GM23338 (cell line): ENCODE measurements at regions not wholly inside any gene's neighbourhood (a gene's known extent, or its start where the extent isn't known, plus 50 kb on each side); places are given as distances from the start of the nearest gene placed in this dataset.

ENCODE experiments used
- ATAC-seq: fragments of 200-7000 bp; cut with Tn5 transposase; 3 replicates; pipeline ENCODE4 v1.9.1; 2020
- DNase-seq: peaks from one replicate; pipeline ENCODE4 v3.0.0-alpha.2; 2015; ENCODE audit warnings: low spot score
- H2AFZ ChIP-seq: fragments of 200-600 bp; sonication (generic); 2 replicates; pipeline ENCODE4 v1.8.0; 2016; ENCODE audit warnings: antibody characterized with exemption, mild to moderate bottlenecking, moderate library complexity
- H3F3A ChIP-seq: fragments of 200-600 bp; sonication (generic); replicated peaks from 2 replicates; pipeline ENCODE4 v1.8.0; 2017; ENCODE audit warnings: antibody characterized with exemption, mixed run types, low read depth
- H3K27ac ChIP-seq: fragments of 200-600 bp; sonication (generic); 2 replicates; pipeline ENCODE4 v1.6.1; 2016; ENCODE audit warnings: low read depth
- H3K27me3 ChIP-seq: fragments of 200-600 bp; sonication (generic); 2 replicates; pipeline ENCODE4 v1.8.0; 2016; ENCODE audit warnings: mild to moderate bottlenecking, mixed run types, moderate library complexity; ENCODE audit not compliant: insufficient read depth
- H3K36me3 ChIP-seq: fragments of 200-600 bp; sonication (generic); 2 replicates; pipeline ENCODE4 v1.8.0; 2016; ENCODE audit warnings: mild to moderate bottlenecking; ENCODE audit not compliant: insufficient read depth
- H3K4me1 ChIP-seq: fragments of 200-600 bp; sonication (generic); 2 replicates; pipeline ENCODE4 v1.8.0; 2016; ENCODE audit warnings: mild to moderate bottlenecking, moderate library complexity; ENCODE audit not compliant: insufficient read depth
- H3K4me2 ChIP-seq: fragments of 200-600 bp; sonication (generic); 2 replicates; pipeline ENCODE4 v1.7.1; 2017; ENCODE audit warnings: mixed run types
- H3K4me3 ChIP-seq: fragments of 200-600 bp; sonication (generic); 2 replicates; pipeline ENCODE4 v1.6.1; 2016; ENCODE audit warnings: mixed run types
- H3K79me2 ChIP-seq: fragments of 200-600 bp; sonication (generic); replicated peaks from 2 replicates; pipeline ENCODE4 v1.8.0; 2017; ENCODE audit warnings: mild to moderate bottlenecking; ENCODE audit not compliant: insufficient read depth
- H3K9me2 ChIP-seq: fragments of 200-600 bp; sonication (generic); 2 replicates; pipeline ENCODE4 v1.8.0; 2017; ENCODE audit not compliant: insufficient read depth
- H4K20me1 ChIP-seq: fragments of 200-600 bp; sonication (generic); replicated peaks from 2 replicates; pipeline ENCODE4 v1.8.0; 2017; ENCODE audit warnings: mild to moderate bottlenecking; ENCODE audit not compliant: insufficient read depth
- H3K27ac Mint-ChIP-seq: 2 replicates; pipeline ENCODE4 v1.8.0; 2020; ENCODE audit warnings: inconsistent platforms, mild to moderate bottlenecking, moderate library complexity, mixed read lengths
- H3K27me3 Mint-ChIP-seq: 3 replicates; pipeline ENCODE4 v1.8.0; 2022; ENCODE audit warnings: low read depth, mild to moderate bottlenecking, moderate library complexity, mixed read lengths, inconsistent platforms; ENCODE audit not compliant: insufficient read depth, poor library complexity
- H3K36me3 Mint-ChIP-seq: 3 replicates; pipeline ENCODE4 v1.8.0; 2021; ENCODE audit warnings: low read depth, mild to moderate bottlenecking, inconsistent platforms, moderate library complexity, mixed read lengths
- H3K4me1 Mint-ChIP-seq: 3 replicates; pipeline ENCODE4 v1.8.0; 2020; ENCODE audit warnings: mild to moderate bottlenecking, inconsistent platforms, mixed read lengths
- H3K4me3 Mint-ChIP-seq: 3 replicates; pipeline ENCODE4 v1.8.0; 2021; ENCODE audit warnings: moderate library complexity, mild to moderate bottlenecking, inconsistent platforms, mixed read lengths
- H3K9me3 Mint-ChIP-seq: 3 replicates; pipeline ENCODE4 v1.8.0; 2020; ENCODE audit warnings: moderate library complexity, mild to moderate bottlenecking, inconsistent platforms, mixed read lengths
- CREB1 ChIP-seq: fragments of 250-450 bp; sonication (Bioruptor Pico); IDR thresholded peaks from 2 replicates; pipeline ENCODE4 v1.5.0; 2020; ENCODE audit warnings: low read depth, mild to moderate bottlenecking, moderate library complexity
- CTCF ChIP-seq, 2 experiments: fragments of 200-600 bp in 1 of 2; sonication (generic) in 1 of 2; conservative IDR thresholded peaks; 2 replicates each; pipeline versions ENCODE4 v1.5.1 to v1.6.1; 2016 to 2017; ENCODE audit warnings: antibody characterized with exemption in 2 of 2, low read depth in 2 of 2, mild to moderate bottlenecking in 2 of 2, moderate library complexity in 1 of 2
- EZH2 ChIP-seq: fragments of 200-600 bp; sonication (generic); IDR thresholded peaks from one replicate; pipeline ENCODE4 v1.8.0; 2017; ENCODE audit warnings: antibody characterized with exemption, mild to moderate bottlenecking, low read depth; ENCODE audit not compliant: unreplicated experiment
- EZH2phosphoT487 ChIP-seq: fragments of 200-600 bp; sonication (generic); IDR thresholded peaks from one replicate; pipeline ENCODE4 v1.8.1; 2018; ENCODE audit warnings: antibody characterized with exemption; ENCODE audit not compliant: unreplicated experiment
- JUNB ChIP-seq: IDR thresholded peaks from one replicate; pipeline ENCODE4 v1.6.1; 2016; ENCODE audit warnings: antibody characterized with exemption; ENCODE audit not compliant: unreplicated experiment
- NANOG ChIP-seq: IDR thresholded peaks from 2 replicates; pipeline ENCODE4 v1.6.1; 2016; ENCODE audit warnings: antibody characterized with exemption, borderline replicate concordance
- POLR2AphosphoS5 ChIP-seq: IDR thresholded peaks from 2 replicates; pipeline ENCODE4 v1.6.1; 2016; ENCODE audit warnings: antibody characterized with exemption, low read depth
- STAT1 ChIP-seq: IDR thresholded peaks from one replicate; pipeline ENCODE4 v1.6.1; 2016; ENCODE audit warnings: antibody characterized with exemption; ENCODE audit not compliant: unreplicated experiment
- ZNF114 ChIP-seq: fragments of 250-450 bp; sonication (Bioruptor Pico); IDR thresholded peaks from 2 replicates; pipeline ENCODE4 v1.5.0; 2020; ENCODE audit warnings: mild to moderate bottlenecking, moderate library complexity
- ZNF331 ChIP-seq: fragments of 250-450 bp; sonication (Bioruptor Pico); IDR thresholded peaks from 2 replicates; pipeline ENCODE4 v1.5.0; 2020; ENCODE audit warnings: low read depth, mild to moderate bottlenecking, moderate library complexity
- ZNF462 ChIP-seq: fragments of 250-450 bp; sonication (Bioruptor Pico); IDR thresholded peaks from 2 replicates; pipeline ENCODE4 v1.5.0; 2020; ENCODE audit warnings: mild to moderate bottlenecking, moderate library complexity
- TF ChIP-seq, protein P1 (sequence below): IDR thresholded peaks from 2 replicates; pipeline ENCODE4 v1.6.1; 2016; ENCODE audit warnings: antibody characterized with exemption

DNA sequence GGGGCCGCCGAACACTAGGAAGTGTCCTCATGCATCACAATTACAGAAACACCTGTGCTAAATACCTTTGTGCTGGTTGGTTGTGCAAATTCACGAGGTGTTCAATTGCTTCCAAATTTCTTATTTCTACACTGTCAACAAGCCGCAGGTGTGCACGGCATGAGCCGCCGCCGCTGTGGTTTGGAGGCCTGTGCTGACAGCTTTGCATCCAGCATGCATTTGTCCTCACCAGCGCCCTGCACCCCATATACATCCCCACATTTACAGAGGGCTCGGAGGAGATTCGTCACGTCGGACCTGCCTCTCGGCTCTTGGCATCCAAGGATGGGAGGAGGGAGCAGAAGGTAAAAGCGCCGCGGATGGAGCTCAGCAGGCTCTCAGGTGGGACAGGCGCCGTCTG, 305.3 kb upstream of the MKI67 start (continued):
- TF ChIP-seq CREB1 (no peak), POLR2AphosphoS5 (no peak), JUNB (no peak), CTCF (conservative IDR thresholded peaks at IDR 0.05; ENCODE audit: low read depth in 2 of 2) (no peak), ZNF331 (CRISPR knock-in tag) (no peak)
- TF ChIP-seq, protein P1, sequence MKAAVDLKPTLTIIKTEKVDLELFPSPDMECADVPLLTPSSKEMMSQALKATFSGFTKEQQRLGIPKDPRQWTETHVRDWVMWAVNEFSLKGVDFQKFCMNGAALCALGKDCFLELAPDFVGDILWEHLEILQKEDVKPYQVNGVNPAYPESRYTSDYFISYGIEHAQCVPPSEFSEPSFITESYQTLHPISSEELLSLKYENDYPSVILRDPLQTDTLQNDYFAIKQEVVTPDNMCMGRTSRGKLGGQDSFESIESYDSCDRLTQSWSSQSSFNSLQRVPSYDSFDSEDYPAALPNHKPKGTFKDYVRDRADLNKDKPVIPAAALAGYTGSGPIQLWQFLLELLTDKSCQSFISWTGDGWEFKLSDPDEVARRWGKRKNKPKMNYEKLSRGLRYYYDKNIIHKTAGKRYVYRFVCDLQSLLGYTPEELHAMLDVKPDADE = no peak

GRCh38 chr10:128432011-128432410, 305.8 kb upstream of the MKI67 start:
- DNase-seq = peak; percentile 2
- H3K27ac Mint-ChIP-seq = no peak overlapping the region
- H3K4me1 Mint-ChIP-seq = peaks cover 40% of the 10 kb centered on the region
- TF ChIP-seq STAT1 (no peak), ZNF114 (CRISPR knock-in tag) (no peak), POLR2AphosphoS5 (no peak), CTCF (conservative IDR thresholded peaks at IDR 0.05; ENCODE audit: low read depth in 2 of 2) (no peak), JUNB (no peak), EZH2phosphoT487 (no peak), NANOG (no peak), ZNF462 (CRISPR knock-in tag) (no peak), EZH2 (no peak), CREB1 (no peak)
- TF ChIP-seq, protein P1 = no peak

More at GRCh38 chr10:128432011-128432410, 305.8 kb upstream of the MKI67 start:
- H3K79me2 ChIP-seq = no peaks in the 10 kb centered on the region
- no peak overlapping the region for H3K27ac ChIP-seq
- no peaks in the 10 kb centered on the region for H3K9me3 Mint-ChIP-seq
- no peaks in the 10 kb centered on the region for H3K4me1 ChIP-seq
- H3F3A ChIP-seq = 0 out of 2 replicates have a peak, but pooled peaks cover 3% of the 10 kb centered on the region
- no peak for ATAC-seq
- 0 out of 2 replicates have a peak overlapping the region, but pooled peaks have one; percentile 83 for H2AFZ ChIP-seq
- H3K4me3 Mint-ChIP-seq = no peak overlapping the region
- H3K36me3 Mint-ChIP-seq = no peaks in the 10 kb centered on the region
- no peaks in the 10 kb centered on the region for H3K27me3 ChIP-seq
- no peaks in the 10 kb centered on the region for H3K9me2 ChIP-seq
- no peak overlapping the region for H3K4me3 ChIP-seq
- no peaks in the 10 kb centered on the region for H4K20me1 ChIP-seq
- no peak overlapping the region for H3K4me2 ChIP-seq
- H3K27me3 Mint-ChIP-seq = peaks cover 10% of the 10 kb centered on the region
- no peaks in the 10 kb centered on the region for H3K36me3 ChIP-seq
